ENCODE measurements at regions not wholly inside any gene's neighbourhood (a gene's known extent, or its start where the extent isn't known, plus 50 kb on each side); places are given as distances from the start of the nearest gene placed in this dataset.

DNA sequence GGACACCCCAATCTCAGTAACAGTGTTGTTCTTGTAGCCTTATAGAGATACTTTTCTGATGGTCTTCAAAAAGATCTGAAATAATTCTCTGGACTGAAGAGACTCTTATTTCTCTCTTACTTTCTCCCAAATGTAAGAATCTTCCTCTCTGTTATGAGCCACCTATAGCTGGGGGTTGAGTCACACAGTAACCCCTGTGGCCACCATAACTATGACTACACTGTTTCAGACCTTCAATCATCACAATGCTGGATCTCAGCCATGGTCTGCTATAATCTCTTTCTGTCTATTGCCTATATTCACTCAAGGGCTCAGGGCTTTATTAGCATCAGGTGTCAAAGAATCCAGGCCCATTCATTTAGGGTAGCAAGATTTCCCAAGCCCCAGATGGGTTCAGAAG is 436.9 kb downstream of the KDM5D start:
- H3K27ac Mint-ChIP-seq, result no peak overlapping the region

DNA sequence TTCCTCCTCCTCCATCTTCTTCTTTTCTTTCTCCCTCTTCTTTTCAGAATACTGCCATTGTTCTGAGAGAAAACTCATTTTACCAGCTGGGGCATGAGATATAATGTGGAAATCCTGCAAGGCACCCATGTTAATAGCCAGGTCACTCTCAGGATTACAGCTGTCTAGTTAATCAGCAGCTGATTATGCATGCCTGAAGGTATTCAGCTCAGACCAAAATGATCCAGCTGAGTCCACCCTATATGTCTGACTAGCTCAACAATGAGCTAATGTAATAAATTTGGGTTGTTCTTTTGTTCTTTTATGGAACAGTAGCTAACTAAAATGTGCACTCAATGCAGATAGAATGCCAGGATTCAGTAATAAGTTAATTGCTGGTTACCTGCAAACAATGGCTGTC is 441.4 kb downstream of the KDM5D start:
- H3K4me1 ChIP-seq (ENCODE audit: control insufficient read depth in 1 of 2, extremely low read depth in 1 of 2, insufficient read depth in 2 of 2, low read length in 2 of 2), result no peaks in the 10 kb centered on the region
- ChIA-PET POLR2A (no interaction called here), CTCF (no interaction called here)
- H3K9me3 ChIP-seq, result no peaks in the 10 kb centered on the region
- Mint-ChIP-seq H3K4me3 (no peak overlapping the region), H3K4me1 (no peaks in the 10 kb centered on the region), H3K9me3 (peaks cover 0 to 10% (median 0%) of the 10 kb centered on the region in 3 donors), H3K27ac (no peak overlapping the region), H3K36me3 (no peaks in the 10 kb centered on the region), H3K27me3 (no peaks in the 10 kb centered on the region)
- no peaks in the 10 kb centered on the region for H3K27me3 ChIP-seq (replicated peaks in 1 of 2; ENCODE audit: control insufficient read depth in 2 of 2, extremely low read depth in 1 of 2, insufficient read depth in 2 of 2, low read length in 1 of 2)
- no peak overlapping the region for H3K4me3 ChIP-seq (ENCODE audit: control insufficient read depth in 1 of 2, extremely low read depth in 1 of 2, low read length in 1 of 2)
- DNase-seq (no peak), ATAC-seq (replicated peaks in 1 of 4) (no peak)
- no peak overlapping the region for H3K27ac ChIP-seq (ENCODE audit: low read length)
- H3K36me3 ChIP-seq (ENCODE audit: control insufficient read depth in 2 of 2, extremely low read depth in 1 of 2, insufficient read depth in 1 of 2, low read length in 1 of 2), result no peaks in the 10 kb centered on the region

More for the DNA sequence above, 436.9 kb downstream of the KDM5D start:
- no peaks in the 10 kb centered on the region for H3K4me1 Mint-ChIP-seq
- H3K36me3 ChIP-seq (ENCODE audit: control insufficient read depth in 2 of 2, extremely low read depth in 1 of 2, insufficient read depth in 1 of 2, low read length in 1 of 2), result no peaks in the 10 kb centered on the region
- no peaks in the 10 kb centered on the region for H3K9me3 Mint-ChIP-seq
- H3K27me3 ChIP-seq (replicated peaks in 1 of 2; ENCODE audit: control insufficient read depth in 2 of 2, extremely low read depth in 1 of 2, insufficient read depth in 2 of 2, low read length in 1 of 2), result no peaks in the 10 kb centered on the region
- no peak overlapping the region for H3K4me3 Mint-ChIP-seq
- H3K4me1 ChIP-seq (ENCODE audit: control insufficient read depth in 1 of 2, extremely low read depth in 1 of 2, insufficient read depth in 2 of 2, low read length in 2 of 2), result no peaks in the 10 kb centered on the region
- H3K4me3 ChIP-seq (ENCODE audit: control insufficient read depth in 1 of 2, extremely low read depth in 1 of 2, low read length in 1 of 2), result no peak overlapping the region
- CTCF ChIA-PET, result no interaction called here
- H3K27ac ChIP-seq (ENCODE audit: low read length), result no peak overlapping the region
- no peaks in the 10 kb centered on the region for H3K27me3 Mint-ChIP-seq
- H3K36me3 Mint-ChIP-seq, result no peaks in the 10 kb centered on the region
- POLR2A ChIA-PET, result no interaction called here
- DNase-seq, result no peak
- H3K9me3 ChIP-seq, result no peaks in the 10 kb centered on the region
- no peak for ATAC-seq (replicated peaks in 1 of 4)

DNA sequence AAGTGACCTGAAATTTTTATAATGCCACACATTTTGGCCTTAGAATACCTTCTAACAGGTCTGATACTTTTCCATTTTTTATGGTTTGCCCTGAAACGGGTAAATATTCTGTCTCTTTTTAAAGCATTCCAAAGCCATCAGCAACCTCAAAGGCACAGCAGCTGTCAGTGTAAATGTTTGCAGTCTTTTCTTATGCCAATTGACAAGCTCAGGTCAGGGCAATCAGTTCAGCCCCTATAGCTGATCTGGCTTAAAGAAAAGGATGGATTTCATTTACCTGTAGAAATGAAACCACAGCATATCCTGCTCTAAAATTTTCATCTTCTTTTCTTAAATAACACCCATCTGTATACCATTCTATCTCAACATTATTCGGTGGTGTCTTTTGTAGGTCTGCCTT is 453.6 kb downstream of the KDM5D start:
- Mint-ChIP-seq H3K36me3 (no peaks in the 10 kb centered on the region), H3K27me3 (no peaks in the 10 kb centered on the region), H3K27ac (no peak overlapping the region), H3K4me3 (no peak overlapping the region), H3K4me1 (no peaks in the 10 kb centered on the region), H3K9me3 (peaks cover 0 to 3% (median 0%) of the 10 kb centered on the region in 3 donors)
- Histone ChIP-seq H3K27me3 (replicated peaks in 1 of 2; ENCODE audit: control insufficient read depth in 2 of 2, extremely low read depth in 1 of 2, insufficient read depth in 2 of 2, low read length in 1 of 2) (no peaks in the 10 kb centered on the region), H3K36me3 (ENCODE audit: control insufficient read depth in 2 of 2, extremely low read depth in 1 of 2, insufficient read depth in 1 of 2, low read length in 1 of 2) (no peaks in the 10 kb centered on the region), H3K4me1 (ENCODE audit: control insufficient read depth in 1 of 2, extremely low read depth in 1 of 2, insufficient read depth in 2 of 2, low read length in 2 of 2) (no peaks in the 10 kb centered on the region), H3K9me3 (no peaks in the 10 kb centered on the region), H3K27ac (ENCODE audit: low read length) (no peak overlapping the region), H3K4me3 (ENCODE audit: control insufficient read depth in 1 of 2, extremely low read depth in 1 of 2, low read length in 1 of 2) (no peak overlapping the region)
- no CpG with 5 or more reads among the region's 2 CpGs for WGBS (ENCODE audit: insufficient coverage)
- DNase-seq (no peak), ATAC-seq (replicated peaks in 1 of 4) (no peak)
- CTCF ChIA-PET, result no interaction called here
- POLR2A ChIA-PET, result no interaction called here

DNA sequence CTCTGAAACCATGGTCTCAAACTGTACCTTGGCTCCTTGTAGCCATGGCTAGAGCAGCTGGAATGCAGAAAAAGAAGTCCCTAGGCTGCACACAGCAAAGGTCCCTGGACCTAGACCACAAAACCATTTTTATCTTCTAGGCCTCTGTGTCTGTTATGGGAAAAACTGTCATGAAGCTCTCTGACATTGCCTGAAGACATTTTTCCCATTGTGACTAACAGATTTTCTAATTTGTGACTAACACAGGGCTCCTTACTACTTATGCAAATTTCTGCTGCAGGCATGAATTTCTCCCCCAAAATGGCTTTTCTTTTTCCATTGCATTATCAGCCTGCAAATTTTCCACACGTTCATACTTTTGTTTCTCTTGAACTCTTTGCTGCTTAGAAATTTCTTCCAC is 470.4 kb downstream of the KDM5D start:
- CTCF ChIA-PET, result no interaction called here
- Histone ChIP-seq H3K36me3 (ENCODE audit: control insufficient read depth in 2 of 2, extremely low read depth in 1 of 2, insufficient read depth in 1 of 2, low read length in 1 of 2) (no peaks in the 10 kb centered on the region), H3K9me3 (no peaks in the 10 kb centered on the region), H3K4me1 (ENCODE audit: control insufficient read depth in 1 of 2, extremely low read depth in 1 of 2, insufficient read depth in 2 of 2, low read length in 2 of 2) (no peaks in the 10 kb centered on the region), H3K27ac (ENCODE audit: low read length) (no peak overlapping the region), H3K4me3 (ENCODE audit: control insufficient read depth in 1 of 2, extremely low read depth in 1 of 2, low read length in 1 of 2) (no peak overlapping the region), H3K27me3 (replicated peaks in 1 of 2; ENCODE audit: control insufficient read depth in 2 of 2, extremely low read depth in 1 of 2, insufficient read depth in 2 of 2, low read length in 1 of 2) (no peaks in the 10 kb centered on the region)
- Mint-ChIP-seq H3K27ac (no peak overlapping the region), H3K9me3 (no peaks in the 10 kb centered on the region), H3K4me1 (no peaks in the 10 kb centered on the region), H3K36me3 (no peaks in the 10 kb centered on the region), H3K4me3 (no peak overlapping the region), H3K27me3 (no peaks in the 10 kb centered on the region)
- no peak for ATAC-seq (replicated peaks in 1 of 4)
- POLR2A ChIA-PET, result no interaction called here
- WGBS (ENCODE audit: insufficient coverage), result 17% methylated on average over 1 of the region's 1 CpG
- no peak for DNase-seq

DNA sequence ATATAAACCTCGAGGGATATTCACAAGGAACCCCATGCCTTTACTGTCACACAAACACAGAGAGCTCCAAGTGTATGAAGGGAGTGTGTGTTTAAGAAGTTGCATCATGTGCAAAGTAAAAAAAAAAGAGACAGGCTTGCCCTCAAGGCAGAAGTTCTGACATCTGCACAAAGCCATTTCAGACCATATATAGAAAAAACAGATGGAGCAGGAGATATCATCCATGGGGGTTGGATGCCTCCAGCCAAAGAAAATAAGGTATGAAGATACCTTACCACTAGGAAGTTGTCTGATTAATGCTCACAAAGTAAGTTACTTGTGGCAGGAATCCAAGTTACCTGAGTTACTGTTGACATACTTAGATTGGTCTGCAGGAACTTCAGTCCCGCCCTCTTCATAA is 476.2 kb downstream of the KDM5D start:
- H3K4me3 ChIP-seq (ENCODE audit: control insufficient read depth in 1 of 2, extremely low read depth in 1 of 2, low read length in 1 of 2), result no peak overlapping the region
- Mint-ChIP-seq H3K4me1 (no peaks in the 10 kb centered on the region), H3K36me3 (no peaks in the 10 kb centered on the region), H3K27me3 (no peaks in the 10 kb centered on the region), H3K4me3 (no peak overlapping the region), H3K27ac (no peak overlapping the region), H3K9me3 (no peaks in the 10 kb centered on the region)
- no peaks in the 10 kb centered on the region for H3K4me1 ChIP-seq (ENCODE audit: control insufficient read depth in 1 of 2, extremely low read depth in 1 of 2, insufficient read depth in 2 of 2, low read length in 2 of 2)
- DNase-seq, result no peak
- POLR2A ChIA-PET, result no interaction called here
- ATAC-seq (replicated peaks in 1 of 4), result no peak
- H3K36me3 ChIP-seq (ENCODE audit: control insufficient read depth in 2 of 2, extremely low read depth in 1 of 2, insufficient read depth in 1 of 2, low read length in 1 of 2), result no peaks in the 10 kb centered on the region
- no peak overlapping the region for H3K27ac ChIP-seq (ENCODE audit: low read length)
- WGBS (ENCODE audit: insufficient coverage), result no CpG with 5 or more reads among the region's 2 CpGs
- no peaks in the 10 kb centered on the region for H3K27me3 ChIP-seq (replicated peaks in 1 of 2; ENCODE audit: control insufficient read depth in 2 of 2, extremely low read depth in 1 of 2, insufficient read depth in 2 of 2, low read length in 1 of 2)
- CTCF ChIA-PET, result no interaction called here
- no peaks in the 10 kb centered on the region for H3K9me3 ChIP-seq

DNA sequence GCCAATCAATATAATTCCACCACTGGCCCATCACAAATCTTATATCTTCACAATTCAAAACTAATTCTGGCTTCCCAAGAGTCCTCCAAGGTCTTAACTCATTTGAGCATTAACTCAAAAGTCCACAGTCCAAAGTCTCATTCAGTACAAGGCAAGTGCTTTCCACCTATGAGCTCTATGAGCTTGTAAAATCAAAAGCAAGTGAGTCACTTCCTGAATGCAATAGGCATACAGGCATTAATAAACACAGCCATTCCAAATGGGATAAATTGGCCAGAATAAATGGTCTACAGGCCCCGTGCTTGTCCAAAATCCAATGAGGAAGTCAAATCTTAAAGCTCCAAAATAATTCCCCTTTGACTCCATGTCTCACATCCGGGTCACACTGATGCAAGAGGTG is 479.1 kb downstream of the KDM5D start:
- Histone ChIP-seq H3K27me3 (replicated peaks in 1 of 2; ENCODE audit: control insufficient read depth in 2 of 2, extremely low read depth in 1 of 2, insufficient read depth in 2 of 2, low read length in 1 of 2) (no peaks in the 10 kb centered on the region), H3K27ac (ENCODE audit: low read length) (no peak overlapping the region), H3K4me1 (ENCODE audit: control insufficient read depth in 1 of 2, extremely low read depth in 1 of 2, insufficient read depth in 2 of 2, low read length in 2 of 2) (no peaks in the 10 kb centered on the region), H3K9me3 (no peaks in the 10 kb centered on the region), H3K4me3 (ENCODE audit: control insufficient read depth in 1 of 2, extremely low read depth in 1 of 2, low read length in 1 of 2) (no peak overlapping the region), H3K36me3 (ENCODE audit: control insufficient read depth in 2 of 2, extremely low read depth in 1 of 2, insufficient read depth in 1 of 2, low read length in 1 of 2) (no peaks in the 10 kb centered on the region)
- H3K9me3 Mint-ChIP-seq, result no peaks in the 10 kb centered on the region
- no peaks in the 10 kb centered on the region for H3K36me3 Mint-ChIP-seq
- no peak overlapping the region for H3K4me3 Mint-ChIP-seq
- H3K27me3 Mint-ChIP-seq, result no peaks in the 10 kb centered on the region
- ATAC-seq (replicated peaks in 1 of 4) (no peak), DNase-seq (no peak)
- no peaks in the 10 kb centered on the region for H3K4me1 Mint-ChIP-seq
- no peak overlapping the region for H3K27ac Mint-ChIP-seq
- ChIA-PET POLR2A (no interaction called here), CTCF (no interaction called here)
- WGBS (ENCODE audit: insufficient coverage), result no CpG with 5 or more reads among the region's 2 CpGs

DNA sequence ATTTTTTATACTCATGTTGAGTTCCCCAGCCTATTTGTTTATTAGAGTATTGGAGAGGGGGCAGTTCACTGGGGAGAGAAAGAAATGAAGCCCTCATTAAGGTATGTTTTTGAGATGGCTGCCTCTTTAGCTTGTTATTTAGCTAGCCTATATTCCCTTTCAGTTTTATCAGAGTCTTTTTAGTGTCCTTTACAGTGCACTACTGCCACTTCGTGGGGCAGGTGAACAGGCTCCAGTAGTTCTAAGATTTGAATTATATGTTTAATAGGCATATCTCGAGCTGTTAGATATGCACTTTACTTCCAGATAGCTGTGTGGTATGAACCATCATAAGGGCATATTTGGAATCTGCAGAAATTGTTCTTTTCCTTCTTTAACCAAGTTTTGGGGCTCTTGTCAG is 482.2 kb downstream of the KDM5D start:
- Histone ChIP-seq H3K27me3 (replicated peaks in 1 of 2; ENCODE audit: control insufficient read depth in 2 of 2, extremely low read depth in 1 of 2, insufficient read depth in 2 of 2, low read length in 1 of 2) (no peaks in the 10 kb centered on the region), H3K4me3 (ENCODE audit: control insufficient read depth in 1 of 2, extremely low read depth in 1 of 2, low read length in 1 of 2) (no peak overlapping the region), H3K27ac (ENCODE audit: low read length) (no peak overlapping the region), H3K36me3 (ENCODE audit: control insufficient read depth in 2 of 2, extremely low read depth in 1 of 2, insufficient read depth in 1 of 2, low read length in 1 of 2) (no peaks in the 10 kb centered on the region), H3K4me1 (ENCODE audit: control insufficient read depth in 1 of 2, extremely low read depth in 1 of 2, insufficient read depth in 2 of 2, low read length in 2 of 2) (no peaks in the 10 kb centered on the region), H3K9me3 (no peaks in the 10 kb centered on the region)
- H3K27me3 Mint-ChIP-seq, result no peaks in the 10 kb centered on the region
- DNase-seq, result peak in 8 of 35 experiments; percentile 0 to 8 (median 0)
- H3K36me3 Mint-ChIP-seq, result no peaks in the 10 kb centered on the region
- H3K27ac Mint-ChIP-seq, result no peak overlapping the region
- WGBS (ENCODE audit: insufficient coverage), result 60% methylated on average over 1 of the region's 2 CpGs
- no peaks in the 10 kb centered on the region for H3K9me3 Mint-ChIP-seq
- H3K4me3 Mint-ChIP-seq, result no peak overlapping the region
- no peaks in the 10 kb centered on the region for H3K4me1 Mint-ChIP-seq
- ChIA-PET CTCF (interaction anchor here in 1 of 2 donors (2.0 kb wide), 1 partner anchor 30 kb away, joined by 6 read pairs; no protein-coding TSS in a partner anchor), POLR2A (no interaction called here)
- no peak for ATAC-seq (replicated peaks in 1 of 4)

Data from T-cell (primary cell).